ENCODE measurements at regions not wholly inside any gene's neighbourhood (a gene's known extent, or its start where the extent isn't known, plus 50 kb on each side); places are given as distances from the start of the nearest gene placed in this dataset.

DNA sequence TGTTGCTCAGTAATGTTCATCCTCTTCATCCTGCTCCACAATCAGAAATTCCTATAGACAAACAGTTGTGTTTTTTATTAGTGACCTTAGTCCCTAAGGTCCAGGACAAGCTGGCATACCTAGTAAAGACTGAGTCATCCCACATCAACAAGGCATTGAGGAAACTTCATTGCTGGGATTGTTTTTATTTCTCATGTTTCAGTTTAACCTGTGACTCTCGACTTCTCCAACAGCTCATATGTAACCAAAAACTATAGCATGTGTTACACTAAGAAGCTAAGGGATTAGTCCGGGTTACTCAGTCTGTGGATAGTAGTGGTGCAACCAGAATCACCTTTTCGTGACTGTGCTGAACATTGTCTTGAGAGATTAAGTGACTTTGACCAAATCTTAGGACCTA is 292.1 kb downstream of the RDH14 start:
- BruUV-seq (replicated peaks) = no TSS peak
- H2AFZ ChIP-seq (replicated peaks; ENCODE audit: low read length, poor library complexity) = no peak overlapping the region
- DNase-seq = peak; percentile 18
- no peak overlapping the region for H3K27ac ChIP-seq (ENCODE audit: insufficient read depth, low read length)
- H3K4me2 ChIP-seq (ENCODE audit: low read depth, low read length) = no peak overlapping the region
- H3K36me3 ChIP-seq (ENCODE audit: control insufficient read depth, insufficient read depth, low read length) = no peaks in the 10 kb centered on the region
- intact Hi-C loops (cut with micrococcal nuclease) = no loop called here
- no peak overlapping the region for H2BK120ac ChIP-seq (ENCODE audit: low read depth, low read length)
- H2BK5ac ChIP-seq (ENCODE audit: low read depth, low read length, poor library complexity, severe bottlenecking) = no peak overlapping the region
- no peaks in the 10 kb centered on the region for H3K9me1 ChIP-seq (ENCODE audit: insufficient read depth, low read length)
- H4K5ac ChIP-seq (ENCODE audit: low read depth, low read length) = no peak overlapping the region
- no peak overlapping the region for H3K14ac ChIP-seq (replicated peaks; ENCODE audit: low read depth, low read length)
- ChIA-PET POLR2A (ENCODE audit: unreplicated experiment) (no interaction called here), CTCF (interaction anchor here (0.6 kb wide), 1 partner anchor 51 kb away, joined by 3 read pairs; no protein-coding TSS in a partner anchor)
- H3K18ac ChIP-seq (ENCODE audit: low read depth, low read length) = no peak overlapping the region
- H3K4me3 ChIP-seq (ENCODE audit: insufficient read depth, low read depth, low read length) = no peak overlapping the region
- H3K4ac ChIP-seq (ENCODE audit: low read depth, low read length) = no peak overlapping the region
- no peak for ATAC-seq (ENCODE audit: low read depth)
- H3K4me1 ChIP-seq (ENCODE audit: control insufficient read depth, insufficient read depth, low read length) = no peaks in the 10 kb centered on the region
- H3K27me3 ChIP-seq (ENCODE audit: control insufficient read depth, insufficient read depth, low read length) = no peaks in the 10 kb centered on the region
- H3K9ac ChIP-seq (ENCODE audit: low read depth, low read length) = no peak overlapping the region
- TF ChIP-seq, protein P1, sequence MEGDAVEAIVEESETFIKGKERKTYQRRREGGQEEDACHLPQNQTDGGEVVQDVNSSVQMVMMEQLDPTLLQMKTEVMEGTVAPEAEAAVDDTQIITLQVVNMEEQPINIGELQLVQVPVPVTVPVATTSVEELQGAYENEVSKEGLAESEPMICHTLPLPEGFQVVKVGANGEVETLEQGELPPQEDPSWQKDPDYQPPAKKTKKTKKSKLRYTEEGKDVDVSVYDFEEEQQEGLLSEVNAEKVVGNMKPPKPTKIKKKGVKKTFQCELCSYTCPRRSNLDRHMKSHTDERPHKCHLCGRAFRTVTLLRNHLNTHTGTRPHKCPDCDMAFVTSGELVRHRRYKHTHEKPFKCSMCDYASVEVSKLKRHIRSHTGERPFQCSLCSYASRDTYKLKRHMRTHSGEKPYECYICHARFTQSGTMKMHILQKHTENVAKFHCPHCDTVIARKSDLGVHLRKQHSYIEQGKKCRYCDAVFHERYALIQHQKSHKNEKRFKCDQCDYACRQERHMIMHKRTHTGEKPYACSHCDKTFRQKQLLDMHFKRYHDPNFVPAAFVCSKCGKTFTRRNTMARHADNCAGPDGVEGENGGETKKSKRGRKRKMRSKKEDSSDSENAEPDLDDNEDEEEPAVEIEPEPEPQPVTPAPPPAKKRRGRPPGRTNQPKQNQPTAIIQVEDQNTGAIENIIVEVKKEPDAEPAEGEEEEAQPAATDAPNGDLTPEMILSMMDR (conservative IDR thresholded peaks at IDR 0.05; ENCODE audit: low read depth, low read length) = no peak
- TF ChIP-seq POLR2A (IDR thresholded peaks at IDR 0.05; ENCODE audit: low read depth, low read length) (no peak), RCOR1 (IDR thresholded peaks at IDR 0.05; ENCODE audit: insufficient replicate concordance, low read length) (no peak), NFE2L2 (IDR thresholded peaks at IDR 0.05; ENCODE audit: low read depth, low read length) (no peak), MXI1 (IDR thresholded peaks at IDR 0.05; ENCODE audit: borderline replicate concordance, low read depth, low read length) (no peak), CEBPB (IDR thresholded peaks at IDR 0.05; ENCODE audit: low read depth, low read length) (no peak), MAFK (IDR thresholded peaks at IDR 0.05; ENCODE audit: low read depth, low read length) (no peak), BHLHE40 (IDR thresholded peaks at IDR 0.05; ENCODE audit: low read depth, low read length) (no peak), SMC3 (IDR thresholded peaks at IDR 0.05; ENCODE audit: low read depth, low read length) (no peak), MAZ (IDR thresholded peaks at IDR 0.05; ENCODE audit: borderline replicate concordance, low read depth, low read length) (no peak), RFX5 (IDR thresholded peaks at IDR 0.05; ENCODE audit: low read depth, low read length) (no peak)
- TF ChIP-seq, protein P2, sequence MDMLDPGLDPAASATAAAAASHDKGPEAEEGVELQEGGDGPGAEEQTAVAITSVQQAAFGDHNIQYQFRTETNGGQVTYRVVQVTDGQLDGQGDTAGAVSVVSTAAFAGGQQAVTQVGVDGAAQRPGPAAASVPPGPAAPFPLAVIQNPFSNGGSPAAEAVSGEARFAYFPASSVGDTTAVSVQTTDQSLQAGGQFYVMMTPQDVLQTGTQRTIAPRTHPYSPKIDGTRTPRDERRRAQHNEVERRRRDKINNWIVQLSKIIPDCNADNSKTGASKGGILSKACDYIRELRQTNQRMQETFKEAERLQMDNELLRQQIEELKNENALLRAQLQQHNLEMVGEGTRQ (IDR thresholded peaks at IDR 0.05; ENCODE audit: low read depth, low read length) = no peak
- H2BK15ac ChIP-seq (ENCODE audit: low read depth, low read length) = no peak overlapping the region
- no peak overlapping the region for H4K8ac ChIP-seq (ENCODE audit: low read depth in 2 of 2, low read length in 2 of 2)
- H3K23ac ChIP-seq (ENCODE audit: low read depth, low read length) = no peak overlapping the region
- no peak overlapping the region for H2AK9ac ChIP-seq (replicated peaks; ENCODE audit: low read depth, low read length, poor library complexity)
- H3K56ac ChIP-seq (ENCODE audit: extremely low read depth, insufficient read depth, low read length) = no peak overlapping the region
- WGBS, 2 experiments (ENCODE audit: extremely low coverage in 2 of 2, insufficient read length in 1 of 2) = no CpG with 5 or more reads among the region's 3 CpGs
- no peak overlapping the region for H2BK20ac ChIP-seq (ENCODE audit: low read depth, low read length)
- H2AK5ac ChIP-seq (ENCODE audit: low read depth, low read length) = no peak overlapping the region
- no peaks in the 10 kb centered on the region for H4K20me1 ChIP-seq (ENCODE audit: insufficient read depth, low read length)
- no peaks in the 10 kb centered on the region for H3K79me1 ChIP-seq (ENCODE audit: low read depth in 1 of 2, low read length in 2 of 2)
- H3K9me3 ChIP-seq (ENCODE audit: control insufficient read depth, insufficient read depth, low read length) = no peaks in the 10 kb centered on the region
- dilution Hi-C loops (cut with HindIII; ENCODE audit: low sequenced_read_pairs, unreplicated experiment) = no loop called here
- no peak overlapping the region for H4K91ac ChIP-seq (ENCODE audit: insufficient read depth, low read depth, low read length)
- in situ Hi-C loops (cut with MboI; ENCODE audit: low sequenced_read_pairs) = no loop called here

Measured in IMR-90 (cell line).